Muscle of arm (tissue), 1 donor: ENCODE measurements at regions not wholly inside any gene's neighbourhood (a gene's known extent, or its start where the extent isn't known, plus 50 kb on each side); places are given as distances from the start of the nearest gene placed in this dataset.

ENCODE experiments used
- DNase-seq: peaks from one replicate; pipeline ENCODE4 v3.0.0-alpha.2; 2013

DNA sequence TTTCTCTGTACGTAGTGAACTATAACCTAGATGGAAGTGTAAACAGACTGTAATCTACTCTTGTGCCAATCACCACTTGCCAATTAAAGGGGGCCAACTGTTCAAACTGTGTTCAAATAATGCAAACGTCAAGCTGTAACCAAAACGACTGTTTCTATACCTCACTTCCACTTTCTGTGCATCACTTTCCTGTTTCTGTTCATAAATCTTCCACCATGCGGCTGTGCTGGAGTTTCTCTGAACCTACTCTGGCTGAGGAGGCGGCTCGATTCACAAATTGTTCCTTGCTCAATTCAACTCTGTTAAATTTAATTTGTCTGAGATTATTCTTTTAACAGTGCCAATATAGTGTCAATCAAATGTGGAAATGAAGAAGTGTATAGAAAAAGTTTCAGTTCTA, 206.7 kb upstream of the TBC1D5 start:
- no peak for DNase-seq

DNA sequence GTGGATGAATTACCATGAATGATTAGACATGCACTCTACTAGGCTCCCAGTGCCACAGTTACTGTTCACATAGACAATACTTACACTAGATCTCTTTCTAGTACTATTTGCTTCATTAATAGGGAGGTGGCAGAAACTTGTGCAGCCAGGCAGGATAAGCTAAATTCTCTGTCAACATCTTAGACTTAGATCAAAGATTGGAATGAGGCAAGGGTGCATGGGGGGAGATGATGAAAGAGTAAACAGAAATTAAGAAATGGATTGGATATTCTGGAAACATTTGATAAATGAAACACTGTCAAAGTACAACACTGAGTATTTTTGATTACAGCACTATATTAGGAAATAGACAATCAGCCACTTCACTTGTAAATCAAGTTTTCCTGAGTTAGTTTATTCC, 205.4 kb upstream of the TBC1D5 start:
- no peak for DNase-seq

DNA sequence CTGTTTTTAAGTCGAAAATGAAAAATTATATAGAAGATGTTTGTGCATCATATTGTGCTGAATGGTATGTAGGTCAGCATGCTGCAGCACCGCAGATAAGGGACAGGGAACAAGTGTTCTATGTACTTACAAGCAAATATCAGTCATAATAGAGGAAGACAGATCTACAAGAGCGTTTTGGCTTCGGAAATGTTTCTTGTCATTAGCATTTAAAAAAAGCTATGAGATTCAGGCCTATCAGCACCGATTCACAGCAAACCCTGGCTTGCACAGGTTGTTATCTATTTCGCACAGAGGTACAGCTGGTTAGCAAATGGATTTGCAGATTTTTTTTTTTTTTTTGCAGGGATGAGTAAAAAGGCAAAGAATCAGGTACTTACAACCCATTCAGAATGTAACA, 204.2 kb upstream of the TBC1D5 start:
- DNase-seq: no peak

DNA sequence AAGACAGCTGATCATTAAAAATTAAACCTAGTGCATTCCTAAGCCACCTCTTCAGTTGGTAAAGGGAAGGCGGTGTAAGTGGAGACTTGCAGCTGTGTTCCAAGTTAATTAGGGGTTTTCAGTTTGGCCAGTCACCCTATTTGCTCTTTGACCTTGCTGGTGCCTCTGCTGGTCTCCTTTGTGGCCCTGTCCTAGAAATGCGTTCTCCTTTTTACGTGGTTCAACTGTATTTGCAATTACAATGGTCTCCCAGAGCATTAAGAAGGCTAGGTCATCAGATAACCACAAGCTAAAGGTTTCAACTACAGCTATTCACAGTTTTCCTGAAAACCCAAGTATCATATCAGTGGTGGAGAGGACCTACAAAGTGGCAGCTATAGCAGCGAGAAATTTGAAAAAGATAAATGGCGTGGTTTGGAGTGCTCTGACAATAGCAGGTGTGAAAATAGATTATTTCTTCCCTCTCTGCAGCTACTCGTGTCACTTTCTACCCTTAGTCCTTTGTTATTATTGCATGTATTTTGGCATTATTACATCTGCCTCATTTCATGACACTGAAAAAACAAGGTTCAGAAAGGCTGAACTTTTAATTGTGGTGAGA, 203.5 kb upstream of the TBC1D5 start:
- DNase-seq: no peak

DNA sequence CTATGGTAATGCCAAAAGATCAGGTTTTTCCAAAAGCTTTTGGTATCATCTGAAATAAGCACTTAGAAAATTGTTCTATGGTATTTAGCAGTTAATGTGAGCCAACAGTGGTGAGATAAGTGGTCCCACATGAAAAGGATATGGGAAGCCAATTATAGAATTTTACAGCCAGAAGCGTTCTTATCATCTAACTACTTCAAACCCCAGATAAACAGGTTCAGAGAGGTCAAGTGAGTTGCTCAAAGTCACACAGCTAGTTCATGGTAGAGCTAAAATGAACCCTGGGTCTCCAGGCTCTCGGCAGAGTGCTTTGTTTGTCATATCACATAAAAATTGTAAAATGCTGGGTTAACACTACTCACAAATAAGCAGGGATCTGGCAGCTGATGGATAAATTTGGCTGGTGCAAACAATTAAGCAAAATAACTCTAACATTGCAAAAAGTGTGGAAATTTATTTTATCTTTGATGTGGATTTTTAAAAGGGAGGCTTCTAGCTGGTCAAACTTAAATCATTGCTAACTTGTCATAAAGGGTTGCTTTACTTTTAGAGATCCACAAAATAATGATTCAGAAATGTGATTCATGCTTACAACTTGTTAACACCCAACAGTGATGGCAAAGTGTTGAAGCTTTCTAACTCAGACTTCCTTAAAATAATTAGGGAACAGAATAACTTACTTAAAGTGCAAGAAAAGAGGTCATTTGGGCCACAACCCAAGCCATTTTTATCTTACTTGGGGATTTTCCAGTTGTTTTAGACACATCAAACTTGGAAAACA, 202.8 kb upstream of the TBC1D5 start:
- DNase-seq: no peak

DNA sequence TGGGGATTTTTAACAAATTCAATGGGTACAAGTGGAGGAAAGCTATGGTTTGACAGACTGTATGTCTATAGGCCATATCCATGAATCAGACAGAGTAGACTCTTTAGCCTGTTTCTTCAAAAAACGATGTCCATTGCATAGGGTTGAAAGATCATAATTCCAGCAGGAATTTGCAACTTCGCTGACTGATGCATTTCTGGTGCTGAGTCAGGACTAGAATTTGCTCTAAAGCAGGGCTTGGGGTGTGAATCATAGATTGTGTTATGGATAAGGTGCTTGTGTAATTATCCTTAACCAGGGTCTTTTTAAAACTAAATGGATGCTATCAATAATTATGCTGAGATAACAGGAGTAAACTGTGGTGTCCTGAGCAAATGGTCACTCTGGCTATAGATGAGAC, 200.4 kb upstream of the TBC1D5 start:
- DNase-seq: no peak

DNA sequence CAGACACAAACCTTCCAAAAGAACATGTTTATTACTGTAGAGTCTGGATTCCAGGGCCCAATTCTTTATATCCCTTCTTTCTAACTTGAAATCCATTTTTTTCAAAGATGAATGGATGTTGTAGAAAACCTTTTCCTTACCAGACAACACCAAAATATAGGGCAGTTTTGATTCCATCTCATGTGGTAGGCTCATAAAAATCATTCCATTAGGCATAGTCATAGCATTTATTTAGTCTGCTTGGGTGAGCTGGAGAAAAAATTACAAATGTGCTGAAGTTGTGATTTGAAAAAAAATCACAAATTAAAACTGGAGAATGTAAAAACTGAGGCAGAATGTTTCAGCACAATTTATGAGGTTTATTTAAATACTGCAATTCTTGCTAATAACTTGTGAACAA, 199.3 kb upstream of the TBC1D5 start:
- DNase-seq: no peak

DNA sequence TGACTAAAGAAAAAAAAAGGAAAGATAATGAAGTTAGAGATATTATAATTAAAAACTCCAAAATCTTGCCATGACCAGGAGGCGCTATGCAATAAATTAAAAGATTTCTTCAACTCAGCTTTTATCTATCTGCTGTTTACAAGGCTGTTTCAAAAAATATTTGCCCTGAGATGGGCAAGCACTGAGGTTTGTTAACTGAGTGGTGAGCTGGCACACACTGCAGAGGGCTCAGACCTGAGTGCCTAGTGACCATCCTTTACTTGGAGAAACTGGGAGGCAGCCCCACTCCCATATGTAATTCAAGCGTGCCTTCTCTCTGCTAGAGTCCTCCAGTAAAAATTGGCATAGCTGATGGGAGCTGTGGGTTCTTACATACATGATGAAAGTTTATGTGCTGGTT, 198.7 kb upstream of the TBC1D5 start:
- no peak for DNase-seq

DNA sequence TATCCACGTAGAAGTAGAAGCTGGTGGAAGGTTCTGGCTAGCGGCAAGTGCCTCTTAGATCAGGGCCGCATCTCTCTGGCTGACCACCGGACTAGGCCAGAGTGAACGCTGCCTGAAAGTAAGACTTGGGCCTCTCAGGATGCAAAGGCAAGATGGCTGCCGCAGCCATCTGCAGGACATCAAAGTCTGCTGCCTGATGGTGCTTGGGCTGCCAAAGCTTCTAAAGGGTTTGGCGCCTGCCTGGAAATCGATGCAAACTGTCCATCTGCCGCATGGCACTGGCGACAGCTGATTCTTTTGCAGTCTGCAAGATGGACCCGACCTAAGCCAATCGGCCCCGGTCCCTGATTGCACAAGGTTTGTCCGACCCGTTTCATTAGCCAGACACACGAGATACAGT, 196.7 kb upstream of the TBC1D5 start:
- no peak for DNase-seq

DNA sequence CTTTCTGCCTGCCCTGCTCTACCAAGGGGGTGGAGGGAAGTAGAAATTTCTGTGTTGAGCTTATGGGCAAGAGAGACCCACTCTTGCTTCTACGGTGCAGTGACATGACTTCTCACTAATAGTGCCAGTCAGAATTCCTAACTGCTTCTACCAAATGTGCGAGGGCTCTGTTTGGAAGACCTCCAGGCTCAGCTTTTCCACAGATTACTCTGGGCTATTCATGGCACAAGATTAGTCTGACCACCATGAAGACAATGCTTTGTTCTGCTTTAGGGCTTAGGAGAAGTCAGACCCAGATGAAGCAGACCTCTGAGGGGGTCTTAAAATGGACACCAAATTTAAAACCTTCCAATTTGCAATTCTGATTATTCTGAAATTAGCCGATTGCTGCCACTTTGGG, 195.9 kb upstream of the TBC1D5 start:
- no peak for DNase-seq

DNA sequence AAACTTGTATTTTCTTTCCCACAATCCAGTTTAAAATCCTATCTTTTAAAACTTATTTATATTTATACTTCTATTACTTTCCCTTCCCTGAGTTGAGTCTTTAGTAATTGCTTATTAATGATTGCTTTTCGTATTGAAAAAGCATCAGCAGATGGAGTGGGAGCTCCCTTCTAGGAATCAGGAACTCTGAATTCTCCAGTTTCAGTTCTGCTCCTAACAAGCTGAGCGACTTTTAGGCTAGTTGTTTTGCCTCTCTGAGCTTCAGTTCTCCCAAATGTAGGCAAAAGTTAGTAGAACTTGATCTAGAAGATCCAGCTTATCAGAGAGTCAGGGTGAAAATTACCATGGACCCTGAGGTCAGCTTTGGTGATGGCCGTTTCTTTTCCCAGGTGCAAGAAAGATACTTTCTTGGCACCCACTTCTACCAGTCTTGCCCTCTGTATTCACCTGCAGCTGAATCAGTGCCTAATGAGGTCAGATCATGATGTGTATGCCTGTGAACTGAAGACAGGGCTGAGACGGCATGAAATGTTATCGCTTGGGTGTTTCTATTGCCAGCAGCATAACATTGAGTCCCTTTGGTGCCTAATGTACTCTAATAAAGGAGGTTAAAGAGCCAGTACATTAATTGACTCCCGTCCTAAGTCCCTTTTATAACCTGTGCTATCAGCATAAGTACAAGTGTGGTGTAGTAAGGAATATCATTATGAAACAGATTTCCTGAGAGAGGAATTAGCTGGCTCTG, 194.5 kb upstream of the TBC1D5 start:
- DNase-seq: no peak

DNA sequence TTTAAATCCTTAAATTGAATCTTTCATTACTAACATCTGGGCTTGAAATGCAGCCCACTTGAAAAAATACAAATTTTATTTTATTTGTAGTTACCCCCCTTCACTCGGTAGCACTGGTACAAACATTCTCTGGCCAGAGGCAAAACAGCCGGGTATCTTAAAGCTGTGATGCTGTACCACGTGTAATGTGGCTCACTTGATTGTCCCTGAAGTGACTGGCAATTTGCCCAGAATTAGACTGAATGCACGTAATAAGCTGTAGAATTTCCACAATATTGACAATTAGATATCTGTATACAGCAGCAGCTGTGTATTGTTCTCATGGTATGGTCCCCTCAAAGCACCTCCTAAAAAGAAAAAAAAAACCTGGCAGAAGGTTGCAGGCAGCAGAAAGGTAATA, 192.8 kb upstream of the TBC1D5 start:
- peak; percentile 37 for DNase-seq

DNA sequence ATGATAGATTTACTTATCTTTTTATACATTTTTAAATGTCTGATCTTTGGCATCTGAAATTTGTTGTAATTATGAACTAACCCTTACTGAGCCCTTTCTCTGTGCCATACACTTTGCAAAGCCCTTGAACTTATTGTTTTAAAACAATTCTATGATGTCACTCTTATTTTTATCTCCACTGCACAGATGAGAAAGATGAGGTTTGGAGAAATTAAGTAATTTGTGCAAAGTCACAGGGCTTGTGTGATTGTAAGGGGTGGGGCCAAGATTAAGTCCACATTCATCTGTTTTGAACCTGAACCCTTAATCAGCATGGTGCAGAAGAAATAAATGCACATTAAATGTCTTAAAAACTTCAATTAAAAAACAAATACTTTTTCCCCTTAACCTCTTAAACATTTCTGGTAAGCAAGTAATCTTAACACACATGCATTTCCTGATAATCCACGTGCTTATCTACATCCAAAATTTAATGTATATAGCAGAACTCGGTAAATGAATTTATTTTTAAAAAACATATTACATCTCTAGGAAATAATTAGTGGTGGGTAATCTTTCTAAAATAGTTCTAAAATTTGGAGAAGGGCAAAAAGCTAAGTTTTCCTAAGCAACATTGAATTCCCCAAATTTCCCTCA, 189.8 kb upstream of the TBC1D5 start:
- DNase-seq: no peak

DNA sequence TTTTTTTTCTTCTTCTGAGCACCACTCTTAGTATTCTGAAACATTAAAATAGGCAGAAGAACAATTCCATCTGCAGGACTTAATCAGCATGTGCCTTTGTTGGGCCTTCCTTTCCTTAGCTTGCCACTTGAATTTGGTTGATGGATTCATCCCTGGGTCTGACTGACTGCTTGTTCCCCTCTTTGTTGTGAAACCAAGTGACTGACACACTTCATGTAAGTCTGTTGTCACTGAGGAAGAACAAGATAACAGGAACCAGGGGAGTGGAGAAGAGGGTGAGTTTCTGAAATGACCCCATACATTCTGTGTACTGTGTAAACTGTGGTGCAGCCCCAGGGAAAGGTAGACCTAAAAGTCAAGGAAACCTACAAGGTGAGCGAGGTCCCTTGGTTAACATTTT, 188.7 kb upstream of the TBC1D5 start:
- no peak for DNase-seq

DNA sequence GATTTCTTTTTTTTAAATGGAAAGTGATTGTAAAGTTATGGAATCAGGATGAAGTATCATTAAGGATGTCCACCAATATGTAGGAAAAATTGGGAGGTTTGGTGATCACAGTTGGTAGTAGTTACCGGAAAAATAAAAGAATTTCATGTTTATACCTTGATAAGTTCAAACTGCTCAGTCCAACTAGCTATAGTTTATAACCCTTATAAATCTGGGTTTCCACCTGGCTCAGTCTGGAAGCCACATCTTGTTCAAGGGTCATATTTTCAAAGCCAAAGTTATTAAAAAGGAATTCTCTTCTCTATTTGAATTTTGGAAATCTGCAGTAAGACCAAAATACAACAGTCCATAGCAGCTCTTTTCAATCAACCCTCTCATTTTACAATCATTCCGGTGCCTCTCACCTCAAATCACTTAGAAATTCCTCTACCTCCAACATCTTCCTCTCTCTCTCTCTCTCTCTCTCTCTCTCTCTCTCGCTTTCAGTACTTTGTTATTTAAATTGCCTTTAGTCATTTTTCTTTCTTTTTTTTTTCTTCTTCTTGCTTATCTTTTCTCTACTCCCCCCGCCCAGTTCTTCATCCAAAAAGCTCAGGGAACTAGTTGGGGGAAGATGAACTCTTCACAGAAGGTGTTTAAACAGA, 186.2 kb upstream of the TBC1D5 start:
- DNase-seq: no peak

DNA sequence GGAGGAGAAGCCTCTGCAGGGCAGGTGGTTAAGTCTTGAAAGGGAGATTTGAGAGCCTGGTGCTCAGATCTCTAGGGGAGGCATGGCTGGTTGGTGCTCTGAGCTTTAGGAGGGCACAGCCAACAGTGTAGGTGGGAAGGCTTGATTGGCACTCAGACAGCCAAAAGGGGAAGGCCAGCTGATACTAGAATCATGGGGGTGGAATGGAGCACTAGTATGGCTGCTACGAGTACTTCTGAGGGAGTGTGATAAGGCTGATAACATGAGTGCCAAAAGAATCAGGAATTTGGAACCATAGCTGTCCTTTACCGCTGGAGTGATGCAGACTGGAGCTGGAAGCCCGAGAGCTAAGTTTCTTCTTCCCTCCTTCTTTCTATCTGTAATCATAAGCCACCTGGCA, 184.6 kb upstream of the TBC1D5 start:
- DNase-seq: no peak

DNA sequence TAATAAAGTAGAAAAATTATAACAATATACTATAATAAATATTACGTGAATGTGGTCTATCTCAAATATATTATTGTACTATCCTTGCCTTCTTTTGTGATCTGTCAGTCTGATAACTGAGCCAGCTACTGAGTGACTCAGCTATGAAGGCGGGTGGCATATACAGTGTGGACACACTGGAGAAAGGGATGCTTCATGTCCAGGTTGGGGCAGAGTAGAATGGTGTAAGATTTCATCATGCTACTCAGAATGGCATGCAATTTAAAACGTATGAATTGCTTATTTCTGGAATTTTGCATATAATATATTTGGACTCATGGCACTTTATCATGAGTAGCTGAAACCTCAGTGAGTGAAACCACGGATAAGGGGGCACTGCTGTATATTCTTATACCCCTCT, 172.9 kb upstream of the TBC1D5 start:
- DNase-seq: no peak

DNA sequence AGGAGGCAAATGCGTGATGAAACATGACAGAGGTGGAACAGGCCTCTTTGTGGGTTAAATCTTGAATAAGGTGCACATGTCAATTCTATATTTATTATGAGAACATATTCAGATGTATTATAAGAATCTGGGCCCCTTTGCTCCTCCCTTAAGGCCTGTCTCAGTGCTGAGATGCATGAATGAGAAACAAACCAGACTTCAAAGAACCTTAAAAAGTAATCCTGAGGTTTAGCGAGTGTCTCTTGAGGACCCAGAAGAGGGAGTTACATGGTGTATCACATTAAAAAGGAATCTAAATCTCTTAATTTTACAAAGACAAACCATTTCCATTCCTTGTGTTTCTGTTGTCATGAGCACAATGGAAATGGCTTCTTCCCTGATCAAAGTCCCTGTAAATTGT, 170.9 kb upstream of the TBC1D5 start:
- no peak for DNase-seq

DNA sequence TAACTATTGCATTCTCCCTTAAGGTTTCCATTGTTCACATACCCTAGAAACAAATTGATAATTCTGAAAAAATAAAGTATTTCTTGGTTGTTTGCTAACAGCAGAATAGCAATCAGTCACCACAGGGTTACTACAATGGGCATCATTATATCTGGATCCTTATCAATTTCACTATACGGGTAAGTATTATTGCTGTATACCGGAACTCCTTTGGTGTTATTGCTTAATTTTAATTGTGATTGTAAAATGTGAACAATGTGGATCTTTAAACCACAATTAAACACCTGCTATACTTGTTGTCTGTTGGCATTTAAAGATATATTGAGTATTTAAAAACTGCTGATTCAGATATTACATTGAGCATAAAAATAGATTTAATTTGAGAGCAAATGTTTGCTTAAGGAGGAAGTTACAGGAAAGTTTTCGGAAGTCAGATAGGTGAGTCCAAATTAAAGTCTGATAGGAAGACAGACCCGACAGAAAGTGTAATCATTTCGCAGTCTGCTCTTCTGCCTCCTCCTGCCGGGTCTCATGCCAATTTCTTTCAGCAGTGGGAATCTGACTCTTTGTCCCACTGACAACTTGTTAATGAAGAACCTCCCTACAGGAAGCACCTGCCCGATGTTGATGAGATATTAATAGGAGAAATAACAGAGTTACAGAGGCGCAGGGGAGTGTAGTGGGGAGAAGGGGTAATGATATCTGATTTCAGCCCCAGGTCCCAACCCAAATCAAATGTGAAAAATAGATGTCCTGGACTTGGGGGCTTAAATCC, 169.7 kb upstream of the TBC1D5 start:
- no peak for DNase-seq

DNA sequence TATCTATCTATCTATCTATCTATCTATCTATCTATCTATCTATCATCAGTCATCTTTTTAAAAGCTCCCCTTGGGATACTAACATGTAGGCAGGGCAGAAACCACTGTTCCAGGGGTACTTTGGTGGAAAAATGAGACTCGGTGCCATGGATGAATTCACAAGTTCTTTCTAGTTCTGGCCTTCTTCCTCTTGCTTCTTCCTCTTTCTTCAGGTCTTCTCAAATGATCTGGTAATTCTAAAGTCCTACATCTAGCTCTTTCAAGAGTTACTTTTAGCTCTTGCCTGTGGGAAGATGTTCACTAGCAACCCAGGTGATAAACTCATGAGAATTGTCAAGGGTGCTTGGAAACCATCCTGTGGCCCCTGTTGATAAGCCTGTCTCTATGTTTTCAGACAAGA, 168.5 kb upstream of the TBC1D5 start:
- no peak for DNase-seq

DNA sequence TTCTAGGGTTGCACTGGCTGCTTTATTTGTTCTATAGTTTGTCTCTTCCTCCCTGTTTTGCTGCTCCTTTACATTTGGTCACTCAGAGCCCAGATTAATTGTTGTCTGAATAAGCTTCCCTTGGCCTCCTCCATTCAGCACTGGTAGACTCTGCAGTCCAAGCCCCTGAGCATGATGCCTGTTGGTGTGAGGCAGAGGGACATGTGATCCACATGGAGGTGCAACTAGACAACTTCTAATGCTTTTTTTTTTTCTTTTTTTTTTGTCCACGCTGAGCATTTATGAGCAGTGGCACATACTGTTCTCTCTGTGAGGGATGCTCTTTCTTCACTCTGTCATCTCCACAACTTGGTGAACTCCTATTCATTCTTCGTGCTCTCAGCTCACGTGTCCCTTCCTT, 167.3 kb upstream of the TBC1D5 start:
- no peak for DNase-seq
